AG09319 (cell line): ENCODE measurements at regions not wholly inside any gene's neighbourhood (a gene's known extent, or its start where the extent isn't known, plus 50 kb on each side); places are given as distances from the start of the nearest gene placed in this dataset.

Experiments used
- DNase-seq: peaks from one replicate; pipeline ENCODE4 v3.0.0-alpha.2; 2010; ENCODE audit warnings: low read depth; ENCODE audit errors: extremely low read depth
- CTCF ChIP-seq: IDR thresholded peaks from 2 replicates; pipeline ENCODE4 v1.5.1; 2011; ENCODE audit warnings: low read depth, mild to moderate bottlenecking, inconsistent platforms, low read length, moderate library complexity

- no peak for TF ChIP-seq CTCF
- no peak for DNase-seq
Measured at GRCh38 chr6:156376091-156376490, 401.1 kb upstream of the ARID1B start.

GRCh38 chr6:156359912-156360311 is 417.3 kb upstream of the ARID1B start:
- DNase-seq = no peak

GRCh38 chr6:156352861-156353260 is 424.3 kb upstream of the ARID1B start:
- TF ChIP-seq CTCF = no peak

More at GRCh38 chr6:156359912-156360311, 417.3 kb upstream of the ARID1B start:
- TF ChIP-seq CTCF = no peak

GRCh38 chr6:156351346-156351966 is 425.7 kb upstream of the ARID1B start:
- no peak for DNase-seq
- TF ChIP-seq CTCF = no peak

More at GRCh38 chr6:156352861-156353260, 424.3 kb upstream of the ARID1B start:
- DNase-seq = no peak

GRCh38 chr6:156350337-156350736 is 426.8 kb upstream of the ARID1B start:
- no peak for DNase-seq
- TF ChIP-seq CTCF = no peak

GRCh38 chr6:156348849-156349248 is 428.3 kb upstream of the ARID1B start:
- no peak for DNase-seq
- no peak for TF ChIP-seq CTCF

- TF ChIP-seq CTCF = no peak
- no peak for DNase-seq
Measured at GRCh38 chr6:156348424-156348823, 428.8 kb upstream of the ARID1B start.
